ENCODE measurements at regions not wholly inside any gene's neighbourhood (a gene's known extent, or its start where the extent isn't known, plus 50 kb on each side); places are given as distances from the start of the nearest gene placed in this dataset.

DNA sequence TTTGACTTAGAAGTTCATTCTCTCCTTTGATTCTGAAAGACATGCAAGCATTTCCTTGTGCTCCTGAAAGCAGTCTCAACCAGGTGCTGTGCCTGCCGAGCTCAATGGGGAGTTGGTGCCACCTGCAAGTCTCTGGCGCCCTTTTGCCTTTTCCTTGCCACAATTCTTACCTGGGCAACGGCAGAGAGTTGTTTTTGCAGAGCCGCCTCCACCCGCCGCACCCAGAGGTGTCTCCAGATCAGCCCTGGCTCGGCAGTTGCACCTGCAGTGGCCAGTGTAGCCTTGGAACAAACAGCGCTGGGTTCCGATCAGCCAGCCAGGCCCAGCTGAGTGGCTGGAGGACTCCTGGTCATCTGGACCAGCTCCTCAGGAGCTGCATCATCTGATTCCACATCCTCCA is 262.9 kb downstream of the IRX2 start:
- no peak for DNase-seq

DNA sequence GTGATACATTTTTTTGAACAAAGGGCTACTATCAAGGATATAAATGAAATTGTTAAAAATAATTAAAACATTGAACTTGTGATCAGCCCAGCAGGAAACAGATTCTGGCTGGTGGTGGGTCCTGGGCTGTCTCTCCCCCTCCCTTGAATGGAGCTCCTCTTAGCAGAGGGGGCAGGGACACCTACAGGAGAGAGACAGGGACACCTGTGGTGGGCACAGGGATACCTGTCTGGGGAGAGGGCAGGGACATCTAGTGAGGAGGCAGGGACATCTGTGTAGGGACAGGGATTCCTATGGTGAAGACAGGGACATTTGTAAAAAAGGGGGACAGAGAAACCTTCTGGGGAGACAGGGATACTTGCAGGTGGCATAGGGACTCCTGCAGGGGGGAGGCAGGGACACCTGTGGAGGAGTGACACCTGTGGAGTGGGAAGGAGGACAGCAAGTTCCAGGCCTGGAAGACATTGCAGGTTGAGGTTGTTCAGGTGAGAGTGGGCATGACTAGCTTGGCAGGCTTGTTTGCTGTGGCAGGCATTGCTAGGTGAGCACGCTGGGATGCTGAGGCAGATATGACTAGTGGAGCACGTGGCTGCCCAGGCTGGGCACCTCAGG is 264.2 kb downstream of the IRX2 start:
- DNase-seq: no peak

DNA sequence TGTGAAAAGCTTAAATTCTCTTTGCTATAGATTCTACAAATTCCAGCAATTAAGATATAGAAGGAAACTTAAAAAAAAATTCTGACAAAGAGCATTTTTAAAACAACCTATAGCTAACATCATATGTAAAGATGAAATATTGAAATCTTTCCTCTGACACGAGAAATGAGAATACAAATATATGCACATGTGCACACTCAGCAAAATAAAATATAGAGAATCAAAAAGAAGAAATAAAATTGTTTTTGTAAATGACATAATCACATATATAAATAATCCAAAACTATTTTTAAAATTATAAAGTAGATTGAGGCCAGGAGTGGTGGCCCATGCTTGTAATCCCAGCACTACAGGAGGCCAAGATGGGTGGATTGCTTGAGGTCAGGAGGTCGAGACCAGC is 265.1 kb downstream of the IRX2 start:
- no peak for DNase-seq

DNA sequence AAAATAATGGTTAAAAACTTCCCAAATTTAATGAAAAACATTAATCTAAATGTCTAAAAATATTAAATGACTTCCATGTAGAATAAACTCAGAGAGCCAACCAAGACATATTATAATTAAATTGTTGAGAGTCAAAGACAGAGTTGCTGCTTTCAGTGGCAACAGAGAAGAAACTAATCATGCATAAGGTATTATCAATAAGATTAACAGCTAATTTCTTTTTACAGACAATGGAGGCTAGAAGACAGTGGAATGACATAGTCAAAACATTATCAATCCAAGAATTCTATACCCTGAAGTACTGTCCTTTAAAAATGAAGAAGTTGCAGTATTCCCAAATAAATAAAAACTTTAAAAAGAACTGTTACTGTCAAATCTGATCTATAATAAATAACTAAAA is 268.7 kb downstream of the IRX2 start:
- DNase-seq: no peak

DNA sequence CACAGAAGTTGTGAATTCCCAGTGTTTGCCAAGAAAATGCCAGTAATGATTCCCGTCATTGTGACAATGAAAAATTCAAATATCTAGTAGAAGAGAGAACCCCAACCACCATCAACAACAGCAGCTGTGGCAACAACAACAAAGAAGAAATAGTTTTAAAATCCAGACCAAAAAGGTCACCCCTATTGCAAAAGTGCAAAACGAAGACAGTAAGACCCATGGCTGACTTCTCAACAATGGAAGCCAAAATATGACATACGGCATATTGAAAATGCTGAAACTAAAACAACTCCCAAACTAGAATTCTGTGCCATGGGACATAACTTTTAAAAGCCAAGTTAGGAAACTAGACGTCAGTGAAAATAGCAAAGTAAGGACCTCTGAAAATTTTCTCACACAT is 270.6 kb downstream of the IRX2 start:
- DNase-seq: no peak

DNA sequence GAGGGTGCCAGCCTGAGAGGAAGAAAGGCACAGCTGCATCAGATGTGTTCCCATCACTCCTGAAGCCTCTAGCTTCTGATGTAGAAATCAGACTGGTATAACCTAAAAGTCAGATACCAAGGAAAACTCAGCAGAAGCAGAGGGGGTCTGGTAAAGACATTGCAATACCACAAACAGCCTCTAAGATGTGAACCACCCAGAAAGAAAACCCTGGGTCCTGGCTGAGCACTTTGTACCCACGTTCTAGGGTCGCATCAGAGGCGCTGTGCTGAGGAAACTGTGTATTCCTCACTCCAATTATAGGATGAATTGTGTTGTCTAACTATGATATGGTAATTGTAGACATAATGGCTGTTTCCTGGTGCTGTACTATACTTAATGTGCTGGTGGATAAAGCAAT is 275.6 kb downstream of the IRX2 start:
- DNase-seq: no peak

DNA sequence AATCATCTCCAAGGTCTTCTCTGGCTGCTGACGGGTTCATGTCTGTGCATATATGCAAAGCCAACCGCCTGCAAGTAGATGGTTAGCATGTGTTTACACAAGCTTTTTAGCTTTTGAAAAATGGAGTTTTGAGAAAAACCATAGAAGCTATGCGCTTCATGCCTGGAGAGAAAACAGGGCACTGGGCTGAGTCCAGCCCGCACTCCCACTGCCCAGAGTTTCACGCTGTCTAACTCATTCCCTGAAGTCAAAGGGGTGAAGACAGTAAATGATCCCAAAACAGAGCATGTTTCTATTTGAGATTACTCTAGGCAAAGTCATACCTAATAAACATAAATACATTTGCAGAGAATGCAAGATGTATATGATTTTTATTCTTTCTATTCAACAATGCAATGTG is 278.8 kb downstream of the IRX2 start:
- no peak for DNase-seq

DNA sequence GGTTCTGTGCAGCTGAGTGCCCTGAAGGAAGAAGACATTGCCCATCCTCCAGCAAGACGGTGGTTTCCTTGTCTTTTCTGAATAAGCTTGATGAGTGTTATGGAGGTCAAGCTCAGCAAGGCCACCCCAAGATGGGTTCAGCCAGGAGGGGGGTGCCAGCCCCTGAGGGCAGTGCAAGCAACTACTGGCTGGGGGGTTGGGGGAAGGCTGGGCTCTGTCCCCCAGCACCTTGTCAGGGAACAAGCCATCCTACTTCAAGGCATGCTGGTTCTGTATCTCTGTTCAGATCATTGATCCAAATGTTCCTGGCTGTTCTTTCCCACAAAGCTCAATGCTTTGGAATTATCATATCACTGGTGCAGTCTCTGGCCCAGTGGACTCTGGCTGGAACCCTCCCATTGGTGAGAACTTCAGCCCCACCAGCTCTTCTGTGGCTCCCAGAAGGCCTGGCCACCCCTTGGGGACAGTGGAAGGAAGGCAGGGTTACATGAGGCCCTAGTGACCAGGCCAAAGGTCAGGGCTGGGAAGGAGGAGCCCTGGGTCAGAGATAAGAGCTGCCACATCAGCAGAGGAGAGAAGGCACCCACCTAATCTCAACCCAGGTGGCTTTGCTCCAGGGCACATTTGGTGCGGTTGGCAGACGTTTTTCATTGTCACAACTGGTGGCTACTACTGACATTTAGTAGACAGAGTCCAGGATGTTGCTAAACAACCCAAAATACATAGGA is 280.2 kb downstream of the IRX2 start:
- no peak for DNase-seq

DNA sequence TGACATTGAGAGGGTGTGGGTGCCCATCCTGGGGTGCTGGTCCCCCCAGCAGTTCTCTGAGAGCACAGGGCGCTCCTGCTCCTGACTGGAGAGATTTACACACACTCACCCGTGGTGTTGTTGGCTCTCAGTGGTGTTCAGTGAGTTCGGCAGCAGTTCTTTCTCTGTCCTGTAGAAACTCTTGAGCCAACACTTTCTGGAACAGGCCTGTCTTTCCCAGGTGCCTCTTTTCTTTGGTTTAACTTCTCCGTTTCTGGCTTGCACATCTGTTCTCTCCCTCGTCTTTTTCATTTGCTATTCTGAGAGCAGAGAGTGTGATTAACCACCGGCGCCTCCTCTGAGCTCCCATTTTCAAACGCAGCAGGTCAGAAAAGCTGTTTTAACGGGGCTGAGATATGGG is 284.5 kb downstream of the IRX2 start:
- no peak for DNase-seq

DNA sequence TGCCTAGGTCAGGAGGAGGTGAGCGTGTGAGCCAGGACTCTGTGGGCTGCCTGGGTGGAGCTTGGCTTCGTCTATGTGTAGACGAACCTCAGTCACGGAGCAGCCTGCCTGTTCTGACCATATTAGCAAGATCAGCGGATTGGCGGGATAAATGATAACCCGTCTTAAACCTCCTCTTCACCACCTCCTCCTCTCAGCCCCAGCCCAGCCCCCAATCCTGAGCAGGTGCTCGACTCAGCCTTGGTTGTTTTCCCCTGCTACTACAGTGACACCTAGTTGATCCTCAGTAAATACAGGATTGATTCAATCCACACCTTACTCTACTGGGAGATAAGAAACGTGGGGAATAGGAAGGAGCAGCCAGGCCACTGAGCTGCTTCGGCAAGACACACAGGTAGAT is 286.1 kb downstream of the IRX2 start:
- DNase-seq: no peak

DNA sequence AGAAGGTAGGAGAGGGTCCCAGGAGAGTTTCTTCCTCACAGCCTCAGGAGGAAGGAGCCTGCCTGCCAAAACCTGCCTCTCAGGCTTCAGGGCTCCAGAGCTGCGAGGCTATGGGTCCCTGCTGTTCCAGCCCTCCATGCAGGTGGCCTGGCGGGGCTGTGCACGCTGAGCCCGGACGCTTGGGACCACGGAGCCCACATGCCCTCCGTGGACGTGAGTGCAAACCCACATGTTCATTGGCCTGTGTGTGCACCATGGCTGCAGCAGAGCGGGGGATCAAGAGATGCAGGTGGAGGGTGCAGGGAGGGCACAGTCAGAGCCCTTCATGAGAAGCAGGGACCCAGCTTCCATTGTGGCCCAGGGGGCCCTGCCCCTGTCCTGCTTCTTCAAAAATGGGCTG is 287.3 kb downstream of the IRX2 start:
- no peak for DNase-seq

DNA sequence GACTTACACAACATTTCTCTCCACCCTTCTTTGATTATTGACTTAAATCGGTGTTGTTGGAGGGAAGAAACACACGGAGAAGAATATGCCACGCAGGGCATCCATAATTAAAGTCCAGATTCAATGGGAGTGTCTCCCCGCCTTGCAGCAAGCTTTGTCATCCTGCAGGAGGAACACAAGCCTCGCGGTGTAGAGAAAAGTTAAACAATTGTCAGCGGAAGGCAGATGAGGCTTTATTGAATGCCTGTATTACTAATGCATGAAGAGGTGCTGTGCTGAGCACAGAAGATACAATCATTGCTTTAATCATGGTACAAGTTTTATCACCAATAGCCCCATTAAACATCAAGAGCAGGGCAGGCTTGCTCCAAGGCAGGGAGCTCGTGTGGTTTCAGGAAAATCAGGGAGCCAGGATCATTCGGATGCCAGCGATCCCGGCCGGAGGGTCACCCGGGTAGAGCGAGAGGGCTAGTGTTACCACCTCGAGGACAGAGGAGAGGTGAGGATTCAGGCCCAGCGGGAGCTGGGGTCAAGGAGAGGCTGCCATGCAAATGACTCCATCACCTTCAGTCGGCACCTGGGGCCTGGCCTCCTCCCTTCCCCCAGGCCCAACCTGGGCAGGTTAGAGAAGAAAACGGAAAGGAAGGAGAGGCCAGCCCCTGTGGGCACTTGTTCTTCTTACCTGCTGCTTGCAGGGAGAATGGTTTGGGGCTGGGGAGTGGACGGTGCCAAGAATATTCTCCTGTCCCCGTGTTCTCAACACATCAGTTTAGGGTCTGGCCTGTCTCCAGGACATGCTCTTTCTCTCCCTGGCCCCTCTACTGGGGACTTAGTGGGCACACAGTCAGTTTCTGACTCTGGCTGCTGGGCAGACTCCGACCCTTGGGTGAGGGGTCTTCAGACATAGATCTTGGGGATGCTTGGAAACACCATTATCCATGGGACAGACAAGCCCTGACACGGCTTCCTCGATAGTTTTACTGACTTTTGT is 289.5 kb downstream of the IRX2 start:
- no peak for DNase-seq

DNA sequence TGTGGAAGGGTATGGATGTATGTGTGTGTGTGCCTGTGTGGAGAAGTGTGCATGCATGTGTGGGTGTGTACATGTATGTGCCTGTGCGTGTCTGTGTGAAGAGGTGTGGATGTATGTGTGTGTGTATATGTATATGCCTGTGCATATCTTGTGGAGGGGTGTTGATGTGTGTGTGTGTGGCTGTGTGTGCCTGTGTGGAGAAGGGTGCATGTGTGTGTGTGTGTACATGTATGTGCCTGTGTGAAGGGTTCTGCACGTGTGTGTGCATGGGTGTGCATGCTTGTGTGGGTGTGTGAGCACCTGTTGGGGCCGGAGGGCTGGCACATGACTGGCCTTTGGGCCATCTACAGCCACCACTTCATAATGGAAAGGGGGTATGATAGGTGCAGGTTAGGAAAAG is 291.4 kb downstream of the IRX2 start:
- DNase-seq: no peak

DNA sequence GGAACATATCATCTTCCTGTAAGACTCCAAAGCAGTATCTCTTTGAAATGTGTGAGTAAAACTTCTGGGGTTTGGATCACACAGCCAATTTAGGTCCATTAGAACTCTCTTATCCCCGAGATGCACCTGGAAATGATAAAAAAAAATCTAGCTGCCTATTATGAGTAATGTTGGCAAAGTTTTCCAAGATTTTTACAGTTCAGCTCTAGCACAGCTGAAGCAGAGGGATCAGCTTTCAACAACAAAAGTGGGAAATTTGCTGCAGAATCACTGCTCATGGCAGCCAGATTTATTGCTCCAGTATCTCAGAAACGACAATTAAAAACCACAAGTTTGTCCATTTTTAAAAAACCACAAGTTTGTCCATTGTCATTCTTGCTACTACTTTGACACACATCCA is 292.2 kb downstream of the IRX2 start:
- no peak for DNase-seq

DNA sequence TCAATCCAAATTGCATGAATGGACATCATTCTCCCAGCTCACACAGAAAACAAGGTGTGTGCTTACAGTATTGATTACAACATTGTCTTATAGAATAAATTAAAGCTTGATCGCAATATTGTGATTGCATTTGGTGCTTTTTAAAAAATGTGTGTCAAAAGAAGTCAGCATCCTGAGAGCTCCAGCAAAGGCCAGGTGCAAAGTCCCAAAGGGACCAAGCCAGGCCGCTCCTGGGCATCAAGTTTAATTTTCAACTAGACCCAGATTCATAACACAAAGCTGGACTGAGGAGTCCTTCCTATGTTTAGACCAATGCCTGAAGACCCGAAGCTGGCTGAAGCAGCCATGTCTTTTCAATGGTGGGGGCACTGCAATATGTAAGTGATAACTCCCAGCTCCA is 295.6 kb downstream of the IRX2 start:
- no peak for DNase-seq

DNA sequence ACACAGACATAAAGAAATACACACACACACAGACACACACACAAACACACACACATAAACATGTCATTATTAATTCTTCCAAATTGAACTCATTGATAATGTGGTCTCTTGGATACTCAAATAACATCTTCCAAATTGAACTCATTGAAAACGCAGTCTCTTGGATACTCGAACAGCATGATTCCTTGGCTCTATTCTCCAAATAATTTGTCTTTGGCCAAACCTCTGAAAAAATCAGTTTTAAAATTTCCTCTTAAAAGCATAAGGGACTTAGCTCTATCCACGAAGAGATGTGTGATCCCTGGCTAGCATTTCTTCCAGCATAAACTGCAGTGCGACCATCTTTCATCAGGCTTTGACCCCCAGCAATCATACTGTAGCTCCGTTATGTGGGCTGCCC is 296.6 kb downstream of the IRX2 start:
- DNase-seq: no peak

DNA sequence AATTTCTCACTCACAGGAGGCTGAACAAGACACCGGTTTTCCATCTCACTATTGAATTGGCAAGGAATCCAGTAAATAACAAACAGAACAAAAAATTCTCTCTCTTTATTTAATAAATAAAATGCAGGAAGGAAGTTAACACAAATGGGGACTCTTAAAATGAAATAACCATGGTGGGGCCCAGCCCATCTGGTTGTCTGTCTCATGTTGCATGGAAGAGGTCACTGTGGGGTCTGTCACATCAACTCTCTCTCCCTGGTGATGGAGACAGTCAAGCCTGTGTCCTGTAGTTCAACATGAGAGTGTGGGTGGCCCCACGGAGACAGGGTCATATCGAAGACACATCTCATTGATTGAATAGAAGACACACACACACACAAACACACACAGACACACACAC is 297.7 kb downstream of the IRX2 start:
- no peak for DNase-seq

DNA sequence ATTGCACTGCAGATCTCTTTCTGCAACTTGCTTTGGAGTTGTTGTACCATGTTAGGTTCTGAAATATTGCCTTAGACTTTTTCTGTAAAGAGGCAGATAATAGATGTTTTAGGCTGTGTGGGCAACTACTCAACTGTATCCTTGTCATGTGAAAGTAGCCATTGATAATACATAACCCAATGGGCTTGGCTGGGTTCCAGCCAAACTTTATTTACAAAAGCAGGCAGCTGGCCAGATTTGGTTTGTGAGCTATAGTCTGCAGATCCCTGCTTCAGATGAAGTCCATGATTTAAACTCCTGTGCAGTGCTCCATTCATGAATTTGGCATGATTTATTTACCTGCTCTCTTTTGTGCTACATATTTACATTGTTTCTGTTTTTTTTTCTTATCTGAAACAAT is 300.4 kb downstream of the IRX2 start:
- no peak for DNase-seq

DNA sequence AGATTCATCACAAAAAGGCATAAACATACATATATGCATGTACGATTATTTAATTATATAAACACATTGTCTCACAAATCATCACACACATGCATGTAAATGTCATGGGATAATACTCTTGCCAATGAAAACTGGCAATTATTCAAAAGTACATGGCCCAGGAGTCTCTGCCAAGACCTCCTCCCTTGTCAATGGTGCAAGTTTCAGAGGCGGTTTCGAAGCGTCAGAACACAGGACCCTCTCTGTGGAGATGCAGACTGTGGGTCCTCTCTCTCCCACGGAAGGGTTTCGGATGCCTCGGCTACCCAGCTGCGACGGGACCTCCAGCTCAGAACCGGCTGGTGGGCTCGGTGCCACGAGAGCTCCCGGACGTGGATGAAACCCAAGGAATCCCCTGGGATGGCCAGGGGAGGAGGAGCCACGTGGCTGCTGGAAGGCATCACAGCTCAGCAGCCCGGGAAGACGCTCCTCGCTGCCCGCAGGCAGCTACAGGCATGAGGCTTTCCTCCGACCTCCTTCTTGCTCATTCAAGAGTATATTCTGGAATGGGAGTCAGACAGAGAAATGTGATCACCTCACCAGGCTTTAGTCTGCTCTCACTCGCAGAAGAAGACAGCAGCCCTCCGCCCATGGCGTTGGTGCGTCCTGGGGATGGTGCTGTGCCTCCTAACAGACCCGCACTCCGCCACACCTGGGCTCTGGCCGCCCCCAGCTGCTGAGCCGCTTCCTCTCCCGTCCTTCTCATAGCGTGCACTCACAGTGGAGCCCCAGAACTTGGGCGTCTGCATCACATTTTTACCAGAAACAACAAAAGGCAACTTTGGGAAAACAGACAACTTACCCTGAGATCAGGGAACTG is 308.8 kb downstream of the IRX2 start:
- no peak for DNase-seq

DNA sequence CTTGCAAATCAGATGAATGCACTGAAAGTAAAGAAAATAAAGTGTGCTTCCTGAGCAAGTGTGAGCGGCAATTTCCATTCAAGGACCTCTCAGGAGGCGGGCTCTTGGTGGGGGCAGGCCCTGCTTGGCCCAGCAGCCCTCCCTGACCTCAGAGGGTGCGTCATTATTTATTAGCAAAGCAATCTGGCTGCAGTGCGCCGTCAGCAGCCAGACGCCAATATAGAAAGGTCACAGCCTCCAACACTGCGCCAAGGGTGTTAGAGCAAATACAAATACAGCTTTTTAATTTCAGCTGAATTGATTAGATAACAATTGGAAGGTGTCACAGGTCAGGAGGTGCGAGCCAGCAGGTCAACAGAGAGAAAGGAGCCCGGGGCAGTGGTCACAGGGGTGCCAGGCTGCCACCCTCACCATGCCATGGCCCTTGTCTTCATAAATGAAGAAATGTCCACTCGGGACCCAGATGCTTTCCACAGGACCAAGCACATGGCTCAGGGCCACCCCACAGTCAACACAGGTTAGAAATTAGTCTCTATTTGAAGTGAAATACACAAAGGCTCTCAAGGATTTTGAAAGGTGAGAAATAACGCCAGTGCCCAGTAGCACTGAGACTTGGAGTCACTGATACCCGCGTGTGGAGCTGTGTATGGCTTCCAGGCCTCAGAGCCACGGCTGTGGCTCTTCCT is 309.8 kb downstream of the IRX2 start:
- no peak for DNase-seq

DNA sequence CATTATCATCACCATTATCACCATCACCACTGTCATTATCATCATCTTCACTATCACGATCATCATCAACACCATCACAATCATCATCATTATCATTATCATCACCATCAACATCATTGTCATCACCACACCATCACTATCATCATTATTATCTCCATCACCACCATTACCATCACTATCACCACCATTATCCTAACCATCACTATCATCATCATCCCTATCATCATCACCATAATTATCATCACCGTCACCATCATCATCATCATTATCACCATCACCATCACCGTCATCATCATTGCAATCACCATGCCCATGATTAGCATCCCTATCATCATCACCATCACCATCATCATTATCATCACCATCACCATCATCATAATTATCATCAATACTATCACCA is 311.9 kb downstream of the IRX2 start:
- DNase-seq: no peak

DNA sequence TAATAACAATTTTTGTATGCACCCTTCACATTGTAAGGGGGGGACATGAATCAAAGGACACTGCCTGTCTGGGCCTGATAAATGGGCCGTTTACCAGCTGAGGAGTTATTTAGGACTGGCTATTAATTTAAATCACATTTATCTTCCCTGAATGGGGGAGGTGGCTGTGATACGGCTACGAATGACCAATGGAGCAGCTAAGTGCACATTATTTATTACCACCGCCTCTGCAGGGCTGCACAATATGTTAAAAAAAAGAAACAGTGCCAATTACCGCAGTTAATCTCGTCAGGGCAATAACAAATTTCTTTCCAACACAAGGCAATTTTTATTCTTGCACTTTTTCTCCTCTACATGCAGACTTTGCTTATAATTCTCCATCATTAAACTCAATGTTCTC is 318.4 kb downstream of the IRX2 start:
- no peak for DNase-seq

Data from inflammatory macrophage treated with lipopolysaccharide for 1 hour (primary cell).